CD4-positive, alpha-beta memory T cell (primary cell): ENCODE measurements at regions not wholly inside any gene's neighbourhood (a gene's known extent, or its start where the extent isn't known, plus 50 kb on each side); places are given as distances from the start of the nearest gene placed in this dataset.

Experiments used
- CTCF ChIA-PET: fragments of 350-600 bp; sonication (Branson Sonifier 250); formaldehyde crosslinking; loops from one replicate; lab custom pipeline; 2021; ENCODE audit warnings: inconsistent platforms; ENCODE audit not compliant: partially characterized antibody; lab: Charles Lee
- POLR2A ChIA-PET: fragments of 350-600 bp; sonication (Branson Sonifier 250); formaldehyde crosslinking; loops from one replicate; lab custom pipeline; 2021; ENCODE audit not compliant: partially characterized antibody; lab: Charles Lee
- DNase-seq, 5 donors: peaks; one replicate each; pipeline versions ENCODE4 v3.0.0 to v3.0.0-alpha.2; 2020 to 2022; ENCODE audit warnings: mixed read lengths in 1 of 5
- H3K27ac ChIP-seq: one replicate; pipeline ENCODE4 v1.7.0; 2013; ENCODE audit warnings: low read depth, low read length
- H3K27me3 ChIP-seq: 2 replicates; pipeline ENCODE4 v1.7.0; 2013; ENCODE audit warnings: mild to moderate bottlenecking, low read length, moderate library complexity; ENCODE audit not compliant: insufficient read depth
- H3K36me3 ChIP-seq: 2 replicates; pipeline ENCODE4 v1.7.0; 2013; ENCODE audit warnings: mild to moderate bottlenecking, low read length, moderate library complexity; ENCODE audit not compliant: insufficient read depth
- H3K4me1 ChIP-seq: 2 replicates; pipeline ENCODE4 v1.7.0; 2013; ENCODE audit warnings: mild to moderate bottlenecking, low read length, moderate library complexity; ENCODE audit not compliant: insufficient read depth
- H3K4me3 ChIP-seq, 2 donors: one replicate each; pipeline ENCODE4 v1.7.0; 2013; ENCODE audit warnings: low read length in 2 of 2, mild to moderate bottlenecking in 1 of 2
- H3K9me3 ChIP-seq, 2 donors: one replicate each; pipeline ENCODE4 v1.7.0; 2013; ENCODE audit warnings: low read length in 2 of 2, control low read depth in 1 of 2; ENCODE audit not compliant: control insufficient read depth in 1 of 2
- H3K27ac Mint-ChIP-seq, 7 donors: one replicate each; pipeline ENCODE4 v1.8.0; 2020 to 2021; ENCODE audit warnings: mixed read lengths in 7 of 7, mild to moderate bottlenecking in 6 of 7, inconsistent platforms in 3 of 7, moderate library complexity in 3 of 7
- H3K27me3 Mint-ChIP-seq, 2 donors: one replicate each; pipeline ENCODE4 v1.8.0; 2020 to 2021; ENCODE audit warnings: mixed read lengths in 2 of 2
- H3K36me3 Mint-ChIP-seq, 2 donors: one replicate each; pipeline ENCODE4 v1.8.0; 2020 to 2021; ENCODE audit warnings: mixed read lengths in 2 of 2, inconsistent platforms in 1 of 2, mild to moderate bottlenecking in 1 of 2
- H3K4me1 Mint-ChIP-seq, 4 donors: one replicate each; pipeline ENCODE4 v1.8.0; 2020 to 2021; ENCODE audit warnings: mixed read lengths in 4 of 4, mild to moderate bottlenecking in 1 of 4
- H3K4me3 Mint-ChIP-seq, 8 donors: one replicate each; pipeline ENCODE4 v1.8.0; 2020 to 2021; ENCODE audit warnings: mixed read lengths in 8 of 8, mild to moderate bottlenecking in 7 of 8, moderate library complexity in 6 of 8, inconsistent platforms in 3 of 8
- H3K9me3 Mint-ChIP-seq, 8 donors: one replicate each; pipeline ENCODE4 v1.8.0; 2020 to 2021; ENCODE audit warnings: mixed read lengths in 8 of 8, mild to moderate bottlenecking in 5 of 8, inconsistent platforms in 3 of 8, moderate library complexity in 1 of 8
- intact Hi-C: fragments of 100-400 bp; cut with micrococcal nuclease; formaldehyde crosslinking; loops from one replicate; pipeline ENCODE4 v1.15.1; 2023

- Histone ChIP-seq H3K9me3 (no peaks in the 10 kb centered on the region), H3K4me1 (no peaks in the 10 kb centered on the region), H3K27ac (no peak overlapping the region), H3K36me3 (no peaks in the 10 kb centered on the region), H3K4me3 (no peak overlapping the region), H3K27me3 (no peaks in the 10 kb centered on the region)
- ChIA-PET CTCF (no interaction called here), POLR2A (no interaction called here)
- Mint-ChIP-seq H3K27ac (no peak overlapping the region), H3K4me1 (no peaks in the 10 kb centered on the region), H3K27me3 (no peaks in the 10 kb centered on the region), H3K36me3 (no peaks in the 10 kb centered on the region), H3K4me3 (no peak overlapping the region), H3K9me3 (peaks cover 0 to 34% (median 8%) of the 10 kb centered on the region in 8 donors)
- intact Hi-C loops = no loop called here
- no peak for DNase-seq
Observed at GRCh38 chr9:24459953-24460352, 85.7 kb downstream of the IZUMO3 start.

GRCh38 chr9:24451346-24451745, 94.4 kb downstream of the IZUMO3 start:
- intact Hi-C loops = no loop called here

DNA sequence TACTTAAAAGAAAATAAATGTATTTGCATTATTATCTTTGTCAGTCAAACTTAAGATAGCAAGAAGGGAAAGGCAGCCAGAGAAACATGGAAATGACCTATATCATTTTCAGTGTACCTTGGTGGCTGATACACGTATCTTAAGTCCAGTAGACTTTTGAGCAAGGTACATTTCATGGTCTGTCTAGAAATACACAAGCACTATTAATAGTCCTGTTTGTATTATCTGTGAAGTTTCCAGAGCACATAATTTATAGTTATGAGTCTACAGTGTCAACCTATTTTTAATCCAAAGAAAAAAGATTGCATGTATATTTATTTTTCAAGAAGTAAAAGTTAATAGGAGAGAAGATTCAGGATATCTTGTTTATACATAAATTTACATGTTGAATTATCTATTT, 95.7 kb downstream of the IZUMO3 start:
- Mint-ChIP-seq H3K4me3 (no peak overlapping the region), H3K27me3 (no peaks in the 10 kb centered on the region), H3K9me3 (peaks cover 3 to 33% (median 11%) of the 10 kb centered on the region in 8 donors), H3K4me1 (no peaks in the 10 kb centered on the region), H3K36me3 (no peaks in the 10 kb centered on the region), H3K27ac (no peak overlapping the region)
- H3K27ac ChIP-seq = no peak overlapping the region
- no peaks in the 10 kb centered on the region for H3K4me1 ChIP-seq
- peaks cover 0 to 7% of the 10 kb centered on the region in 2 donors for H3K9me3 ChIP-seq
- ChIA-PET POLR2A (no interaction called here), CTCF (no interaction called here)
- H3K27me3 ChIP-seq = no peaks in the 10 kb centered on the region
- no peaks in the 10 kb centered on the region for H3K36me3 ChIP-seq
- DNase-seq = no peak
- no peak overlapping the region for H3K4me3 ChIP-seq
- intact Hi-C loops = no loop called here

More at GRCh38 chr9:24451346-24451745, 94.4 kb downstream of the IZUMO3 start:
- Histone ChIP-seq H3K4me3 (no peak overlapping the region), H3K27ac (no peak overlapping the region), H3K27me3 (no peaks in the 10 kb centered on the region), H3K9me3 (peaks cover 0 to 7% of the 10 kb centered on the region in 2 donors), H3K4me1 (no peaks in the 10 kb centered on the region), H3K36me3 (no peaks in the 10 kb centered on the region)
- DNase-seq = no peak
- Mint-ChIP-seq H3K9me3 (peaks cover 0 to 23% (median 4%) of the 10 kb centered on the region in 8 donors), H3K27ac (no peak overlapping the region), H3K27me3 (no peaks in the 10 kb centered on the region), H3K4me1 (no peaks in the 10 kb centered on the region), H3K36me3 (no peaks in the 10 kb centered on the region), H3K4me3 (no peak overlapping the region)
- POLR2A ChIA-PET = no interaction called here
- CTCF ChIA-PET = no interaction called here

DNA sequence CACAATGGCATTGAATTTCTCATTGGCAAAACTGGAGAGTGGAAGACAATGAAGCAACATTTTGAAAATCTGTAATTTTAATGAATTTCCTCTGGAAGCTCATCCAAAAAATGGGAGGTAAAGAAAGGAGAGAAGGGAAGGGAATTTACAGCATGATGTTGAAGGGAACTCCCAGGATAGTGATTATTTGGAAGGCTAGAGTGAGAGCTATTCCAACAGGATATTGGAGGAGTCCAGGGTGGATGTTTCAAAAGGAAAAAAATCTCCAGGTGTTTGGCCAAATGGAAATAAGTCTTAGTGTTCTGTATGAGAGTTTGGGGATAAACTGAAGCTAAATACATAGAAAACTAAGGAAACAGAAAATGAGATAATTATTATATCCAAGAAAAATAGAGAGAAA, 106.2 kb downstream of the IZUMO3 start:
- no peaks in the 10 kb centered on the region for H3K36me3 Mint-ChIP-seq
- no peaks in the 10 kb centered on the region for H3K27me3 ChIP-seq
- no peaks in the 10 kb centered on the region for H3K9me3 ChIP-seq
- no peak overlapping the region for H3K4me3 ChIP-seq
- no peaks in the 10 kb centered on the region for H3K36me3 ChIP-seq
- H3K4me1 ChIP-seq = no peaks in the 10 kb centered on the region
- intact Hi-C loops = no loop called here
- H3K4me3 Mint-ChIP-seq = no peak overlapping the region
- peaks cover 0 to 26% (median 12%) of the 10 kb centered on the region in 8 donors for H3K9me3 Mint-ChIP-seq
- no peak overlapping the region for H3K27ac Mint-ChIP-seq
- CTCF ChIA-PET = no interaction called here
- POLR2A ChIA-PET = no interaction called here
- DNase-seq = no peak
- H3K27ac ChIP-seq = no peak overlapping the region
- no peaks in the 10 kb centered on the region for H3K27me3 Mint-ChIP-seq
- no peaks in the 10 kb centered on the region for H3K4me1 Mint-ChIP-seq

GRCh38 chr9:24438876-24439275, 106.8 kb downstream of the IZUMO3 start:
- peak overlapping the region in 1 of 8 donors; percentile 2 for H3K4me3 Mint-ChIP-seq
- DNase-seq = no peak
- H3K9me3 Mint-ChIP-seq = peaks cover 0 to 29% (median 11%) of the 10 kb centered on the region in 8 donors
- H3K4me1 Mint-ChIP-seq = no peaks in the 10 kb centered on the region
- H3K27me3 Mint-ChIP-seq = no peaks in the 10 kb centered on the region
- CTCF ChIA-PET = no interaction called here
- no peak overlapping the region for H3K27ac ChIP-seq
- no peaks in the 10 kb centered on the region for H3K4me1 ChIP-seq
- no peak overlapping the region for H3K4me3 ChIP-seq
- intact Hi-C loops = no loop called here
- H3K36me3 Mint-ChIP-seq = no peaks in the 10 kb centered on the region
- POLR2A ChIA-PET = no interaction called here
- no peaks in the 10 kb centered on the region for H3K36me3 ChIP-seq
- no peaks in the 10 kb centered on the region for H3K27me3 ChIP-seq
- no peaks in the 10 kb centered on the region for H3K9me3 ChIP-seq
- H3K27ac Mint-ChIP-seq = no peak overlapping the region

DNA sequence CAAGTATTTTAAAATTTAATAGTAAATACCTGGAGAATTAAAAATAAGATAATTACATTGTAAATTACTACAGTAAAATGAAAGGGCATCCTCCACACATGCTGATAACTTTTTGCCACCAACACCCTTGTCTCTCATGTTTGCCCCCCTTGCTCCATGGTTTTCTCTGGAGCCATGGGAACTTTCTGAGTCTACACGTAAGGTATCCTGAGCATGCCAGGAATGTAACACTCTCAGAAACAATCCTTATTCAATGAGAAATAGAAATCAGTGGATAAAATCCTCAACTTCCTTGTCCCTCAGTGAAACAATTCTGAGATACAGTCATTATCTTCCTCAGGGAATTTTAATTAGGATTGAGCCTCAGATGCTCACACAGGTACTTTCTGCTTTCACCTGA, 108.9 kb downstream of the IZUMO3 start:
- H3K4me3 ChIP-seq = no peak overlapping the region
- Mint-ChIP-seq H3K9me3 (peaks cover 2 to 37% (median 11%) of the 10 kb centered on the region in 8 donors), H3K27me3 (no peaks in the 10 kb centered on the region), H3K27ac (no peak overlapping the region), H3K4me3 (no peak overlapping the region), H3K4me1 (no peaks in the 10 kb centered on the region), H3K36me3 (no peaks in the 10 kb centered on the region)
- intact Hi-C loops = no loop called here
- DNase-seq = no peak
- no peaks in the 10 kb centered on the region for H3K4me1 ChIP-seq
- H3K27ac ChIP-seq = no peak overlapping the region
- POLR2A ChIA-PET = no interaction called here
- no peaks in the 10 kb centered on the region for H3K36me3 ChIP-seq
- no peaks in the 10 kb centered on the region for H3K27me3 ChIP-seq
- no peaks in the 10 kb centered on the region for H3K9me3 ChIP-seq
- CTCF ChIA-PET = no interaction called here

DNA sequence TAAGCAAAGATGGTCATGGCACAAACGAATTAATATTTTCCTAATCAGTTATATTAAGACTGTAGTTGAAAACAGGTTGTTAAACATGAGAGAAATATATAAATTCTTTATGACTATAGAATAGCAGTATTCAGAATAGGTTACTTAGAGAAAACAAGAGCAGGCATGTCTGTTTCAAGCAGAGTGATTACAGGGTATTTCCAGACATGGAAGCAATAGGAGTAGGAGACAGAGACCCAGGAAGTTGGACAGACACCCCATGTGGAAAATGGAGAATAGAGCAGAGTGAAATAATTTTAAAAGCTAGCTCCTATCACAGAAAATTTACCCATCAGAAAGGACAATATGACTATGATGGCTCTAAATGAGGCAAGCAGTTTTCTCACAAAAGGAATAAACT, 111.5 kb downstream of the IZUMO3 start:
- ChIA-PET CTCF (no interaction called here), POLR2A (no interaction called here)
- Histone ChIP-seq H3K9me3 (peaks cover 0 to 6% of the 10 kb centered on the region in 2 donors), H3K36me3 (no peaks in the 10 kb centered on the region), H3K27ac (no peak overlapping the region), H3K27me3 (no peaks in the 10 kb centered on the region), H3K4me3 (no peak overlapping the region), H3K4me1 (no peaks in the 10 kb centered on the region)
- intact Hi-C loops = no loop called here
- Mint-ChIP-seq H3K36me3 (no peaks in the 10 kb centered on the region), H3K4me3 (no peak overlapping the region), H3K4me1 (no peaks in the 10 kb centered on the region), H3K27me3 (no peaks in the 10 kb centered on the region), H3K9me3 (peaks cover 2 to 28% (median 7%) of the 10 kb centered on the region in 8 donors), H3K27ac (no peak overlapping the region)
- no peak for DNase-seq

DNA sequence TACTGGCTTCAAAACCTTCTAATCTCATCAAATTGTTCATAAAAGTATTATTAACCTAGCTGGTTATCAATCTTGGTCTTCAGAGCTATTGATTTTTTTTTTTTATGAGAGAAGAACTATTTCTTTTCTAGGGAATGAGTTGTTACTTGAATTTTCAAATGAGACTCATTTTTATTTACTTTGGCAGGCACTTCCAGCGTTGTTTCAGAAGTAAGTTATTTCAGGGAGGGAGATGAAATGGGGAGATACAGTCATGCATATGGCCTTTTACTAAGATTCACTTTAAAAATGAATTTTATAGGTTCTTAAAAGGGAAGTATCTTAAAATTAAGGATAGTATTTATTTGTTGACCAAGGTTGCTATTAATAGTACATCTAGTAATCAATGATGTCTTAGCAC, 129.6 kb downstream of the IZUMO3 start:
- Mint-ChIP-seq H3K4me3 (no peak overlapping the region), H3K27ac (no peak overlapping the region), H3K4me1 (no peaks in the 10 kb centered on the region), H3K9me3 (peaks cover 2 to 30% (median 8%) of the 10 kb centered on the region in 8 donors), H3K36me3 (no peaks in the 10 kb centered on the region), H3K27me3 (no peaks in the 10 kb centered on the region)
- no peaks in the 10 kb centered on the region for H3K4me1 ChIP-seq
- intact Hi-C loops = no loop called here
- CTCF ChIA-PET = no interaction called here
- no peak overlapping the region for H3K4me3 ChIP-seq
- POLR2A ChIA-PET = no interaction called here
- no peaks in the 10 kb centered on the region for H3K27me3 ChIP-seq
- H3K9me3 ChIP-seq = no peaks in the 10 kb centered on the region
- no peak overlapping the region for H3K27ac ChIP-seq
- H3K36me3 ChIP-seq = no peaks in the 10 kb centered on the region
- no peak for DNase-seq
